ENCODE measurements at regions not wholly inside any gene's neighbourhood (a gene's known extent, or its start where the extent isn't known, plus 50 kb on each side); places are given as distances from the start of the nearest gene placed in this dataset.
"Not testable (repeated sequence)": the region's sequence is repeated elsewhere in the genome, so short reads cannot be mapped to it uniquely, and the experiment has no call there.

GRCh38 chr5:30387974-30388632, 805.4 kb upstream of the CDH6 start:
- DNase-seq (ENCODE audit: low spot score), result no peak

GRCh38 chr5:30385754-30386153, 807.7 kb upstream of the CDH6 start:
- no peak for DNase-seq (ENCODE audit: low spot score)

- DNase-seq (ENCODE audit: low spot score), result no peak
Measured at GRCh38 chr5:30384171-30384570, 809.3 kb upstream of the CDH6 start.

- DNase-seq (ENCODE audit: low spot score), result no peak
Measured at GRCh38 chr5:30380228-30380627, 813.3 kb upstream of the CDH6 start.

GRCh38 chr5:30376848-30377247, 816.6 kb upstream of the CDH6 start:
- DNase-seq (ENCODE audit: low spot score), result no peak

GRCh38 chr5:30368064-30368463, 825.4 kb upstream of the CDH6 start:
- DNase-seq (ENCODE audit: low spot score), result no peak

- not testable (repeated sequence) for DNase-seq (ENCODE audit: low spot score)
Measured at GRCh38 chr5:30365031-30365430, 828.5 kb upstream of the CDH6 start.

GRCh38 chr5:30357371-30357770, 836.1 kb upstream of the CDH6 start:
- no peak for DNase-seq (ENCODE audit: low spot score)

GRCh38 chr5:30355675-30356074, 837.8 kb upstream of the CDH6 start:
- no peak for DNase-seq (ENCODE audit: low spot score)

GRCh38 chr5:30347858-30348257, 845.6 kb upstream of the CDH6 start:
- no peak for DNase-seq (ENCODE audit: low spot score)

GRCh38 chr5:30345539-30346345, 847.7 kb upstream of the CDH6 start:
- DNase-seq (ENCODE audit: low spot score), result not testable (repeated sequence)

- DNase-seq (ENCODE audit: low spot score), result no peak
Measured at GRCh38 chr5:30343707-30344106, 849.8 kb upstream of the CDH6 start.

- no peak for DNase-seq (ENCODE audit: low spot score)
Measured at GRCh38 chr5:30341466-30341865, 852.0 kb upstream of the CDH6 start.

- no peak for DNase-seq (ENCODE audit: low spot score)
Measured at GRCh38 chr5:30337084-30337573, 856.4 kb upstream of the CDH6 start.

GRCh38 chr5:30331534-30331933, 862.0 kb upstream of the CDH6 start:
- no peak for DNase-seq (ENCODE audit: low spot score)

GRCh38 chr5:30325795-30326194, 867.7 kb upstream of the CDH6 start:
- no peak for DNase-seq (ENCODE audit: low spot score)

GRCh38 chr5:30324083-30324482, 869.4 kb upstream of the CDH6 start:
- DNase-seq (ENCODE audit: low spot score), result no peak

GRCh38 chr5:30287890-30288289, 905.6 kb upstream of the CDH6 start:
- DNase-seq (ENCODE audit: low spot score), result no peak

GRCh38 chr5:30279237-30279636, 914.2 kb upstream of the CDH6 start:
- DNase-seq (ENCODE audit: low spot score), result no peak

- no peak for DNase-seq (ENCODE audit: low spot score)
Measured at GRCh38 chr5:30267026-30267425, 926.5 kb upstream of the CDH6 start.

GRCh38 chr5:30239331-30240022, 954.0 kb upstream of the CDH6 start:
- DNase-seq (ENCODE audit: low spot score), result no peak

GRCh38 chr5:30237189-30237588, 956.3 kb upstream of the CDH6 start:
- no peak for DNase-seq (ENCODE audit: low spot score)

GRCh38 chr5:30209755-30210154, 983.7 kb upstream of the CDH6 start:
- no peak for DNase-seq (ENCODE audit: low spot score)
